IMR-90 (cell line): ENCODE measurements at regions not wholly inside any gene's neighbourhood (a gene's known extent, or its start where the extent isn't known, plus 50 kb on each side); places are given as distances from the start of the nearest gene placed in this dataset.

Experiments
- ATAC-seq: fragments of 200-7000 bp; cut with Tn5 transposase; 2 replicates; pipeline ENCODE4 v1.9.1; 2020; ENCODE audit warnings: low read depth, mild to moderate bottlenecking, moderate library complexity
- BruUV-seq: library from RNA; stranded (reverse); fragments of 400-500 nt; replicated peaks from 2 replicates; lab custom pipeline; 2021; lab: Mats Ljungman, UMichigan
- CTCF ChIA-PET: fragments of 300-600 bp; formaldehyde crosslinking; extraction: SDS; loops from one replicate; lab custom pipeline; 2021; ENCODE audit warnings: antibody characterized with exemption; lab: Yijun Ruan, JAX
- POLR2A ChIA-PET: fragments of 300-600 bp; sonication (Branson Sonifier 250); formaldehyde crosslinking; loops from one replicate; lab custom pipeline; 2022; ENCODE audit warnings: antibody characterized with exemption; ENCODE audit not compliant: unreplicated experiment; lab: Charles Lee
- DNase-seq: peaks from one replicate; pipeline ENCODE4 v3.0.0; 2013
- H2AFZ ChIP-seq: replicated peaks from 2 replicates; pipeline ENCODE3; 2013; ENCODE audit warnings: low read length, mild to moderate bottlenecking; ENCODE audit not compliant: poor library complexity
- H2AK5ac ChIP-seq: 2 replicates; pipeline ENCODE4 v1.6.1; 2013; ENCODE audit warnings: low read depth, low read length, inconsistent platforms
- H2AK9ac ChIP-seq: replicated peaks from 2 replicates; pipeline ENCODE3; 2013; ENCODE audit warnings: mild to moderate bottlenecking, low read depth, low read length, moderate library complexity; ENCODE audit not compliant: poor library complexity
- H2BK120ac ChIP-seq: 2 replicates; pipeline ENCODE4 v1.6.1; 2013; ENCODE audit warnings: low read depth, low read length, inconsistent platforms
- H2BK15ac ChIP-seq: 3 replicates; pipeline ENCODE4 v1.6.1; 2013; ENCODE audit warnings: low read depth, low read length, inconsistent platforms
- H2BK20ac ChIP-seq: 2 replicates; pipeline ENCODE4 v1.6.1; 2013; ENCODE audit warnings: low read depth, mild to moderate bottlenecking, inconsistent platforms, low read length, moderate library complexity
- H2BK5ac ChIP-seq: 2 replicates; pipeline ENCODE4 v1.6.1; 2013; ENCODE audit warnings: mild to moderate bottlenecking, low read depth, low read length, inconsistent platforms; ENCODE audit not compliant: poor library complexity, severe bottlenecking
- H3K14ac ChIP-seq: replicated peaks from 2 replicates; pipeline ENCODE4 v1.6.1; 2013; ENCODE audit warnings: low read depth, low read length, inconsistent platforms
- H3K18ac ChIP-seq: 2 replicates; pipeline ENCODE4 v1.6.1; 2013; ENCODE audit warnings: low read depth, low read length, control low read depth
- H3K23ac ChIP-seq: 2 replicates; pipeline ENCODE4 v1.6.1; 2013; ENCODE audit warnings: low read depth, low read length, inconsistent platforms
- H3K27ac ChIP-seq: 2 replicates; pipeline ENCODE4 v1.5.1; 2013; ENCODE audit warnings: mild to moderate bottlenecking, control low read depth, low read length; ENCODE audit not compliant: insufficient read depth
- H3K27me3 ChIP-seq: 2 replicates; pipeline ENCODE4 v1.6.1; 2013; ENCODE audit warnings: low read length; ENCODE audit not compliant: control insufficient read depth, insufficient read depth
- H3K36me3 ChIP-seq: 2 replicates; pipeline ENCODE4 v1.6.1; 2013; ENCODE audit warnings: low read length, mixed read lengths; ENCODE audit not compliant: control insufficient read depth, insufficient read depth
- H3K4ac ChIP-seq: 2 replicates; pipeline ENCODE4 v1.6.1; 2013; ENCODE audit warnings: low read depth, low read length, inconsistent platforms
- H3K4me1 ChIP-seq: 2 replicates; pipeline ENCODE4 v1.6.1; 2013; ENCODE audit warnings: low read length, mixed read lengths; ENCODE audit not compliant: control insufficient read depth, insufficient read depth
- H3K4me2 ChIP-seq: 2 replicates; pipeline ENCODE4 v1.6.1; 2013; ENCODE audit warnings: low read depth, mild to moderate bottlenecking, control low read depth, low read length, moderate library complexity
- H3K4me3 ChIP-seq: 2 replicates; pipeline ENCODE4 v1.5.1; 2013; ENCODE audit warnings: low read depth, mild to moderate bottlenecking, control low read depth, low read length, moderate library complexity; ENCODE audit not compliant: insufficient read depth
- H3K56ac ChIP-seq: 2 replicates; pipeline ENCODE4 v1.6.1; 2013; ENCODE audit warnings: low read length, inconsistent platforms; ENCODE audit not compliant: insufficient read depth; ENCODE audit errors: extremely low read depth
- H3K79me1 ChIP-seq, 2 experiments: 2 replicates each; pipeline ENCODE4 v1.6.1; 2013; ENCODE audit warnings: low read length in 2 of 2, inconsistent platforms in 1 of 2, low read depth in 1 of 2
- H3K9ac ChIP-seq: 2 replicates; pipeline ENCODE4 v1.6.1; 2013; ENCODE audit warnings: low read depth, low read length, control low read depth
- H3K9me1 ChIP-seq: 2 replicates; pipeline ENCODE4 v1.6.1; 2013; ENCODE audit warnings: low read length, inconsistent platforms; ENCODE audit not compliant: insufficient read depth
- H3K9me3 ChIP-seq: 2 replicates; pipeline ENCODE4 v1.6.1; 2013; ENCODE audit warnings: low read length; ENCODE audit not compliant: control insufficient read depth, insufficient read depth
- H4K20me1 ChIP-seq: 2 replicates; pipeline ENCODE4 v1.6.1; 2013; ENCODE audit warnings: low read length, inconsistent platforms; ENCODE audit not compliant: insufficient read depth
- H4K5ac ChIP-seq: 2 replicates; pipeline ENCODE4 v1.6.1; 2013; ENCODE audit warnings: mild to moderate bottlenecking, low read depth, low read length, control low read depth
- H4K8ac ChIP-seq, 2 experiments: 2 replicates each; pipeline ENCODE4 v1.6.1; 2013; ENCODE audit warnings: low read depth in 2 of 2, low read length in 2 of 2, control low read depth in 1 of 2, inconsistent platforms in 1 of 2
- H4K91ac ChIP-seq: 2 replicates; pipeline ENCODE4 v1.6.1; 2013; ENCODE audit warnings: low read depth, low read length, inconsistent platforms; ENCODE audit not compliant: insufficient read depth
- BHLHE40 ChIP-seq: fragments of 150-350 bp; IDR thresholded peaks from 2 replicates; pipeline ENCODE4 v1.6.1; 2016; ENCODE audit warnings: mild to moderate bottlenecking, low read depth, low read length
- CEBPB ChIP-seq: IDR thresholded peaks from 2 replicates; pipeline ENCODE4 v1.6.1; 2012; ENCODE audit warnings: low read depth, low read length, improper control_type of control experiment
- FOS ChIP-seq: fragments of 150-350 bp; IDR thresholded peaks from 2 replicates; pipeline ENCODE4 v1.6.1; 2016; ENCODE audit warnings: low read depth, low read length
- MAFK ChIP-seq: IDR thresholded peaks from 2 replicates; pipeline ENCODE4 v1.6.1; 2012; ENCODE audit warnings: low read depth, low read length, improper control_type of control experiment
- NFE2L2 ChIP-seq: fragments of 150-350 bp; IDR thresholded peaks from 2 replicates; pipeline ENCODE4 v1.6.1; 2016; ENCODE audit warnings: low read depth, mild to moderate bottlenecking, low read length
- RCOR1 ChIP-seq: IDR thresholded peaks from 2 replicates; pipeline ENCODE4 v1.6.1; 2012; ENCODE audit warnings: mild to moderate bottlenecking, low read length, improper control_type of control experiment; ENCODE audit not compliant: insufficient replicate concordance
- RFX5 ChIP-seq: IDR thresholded peaks from 2 replicates; pipeline ENCODE4 v1.8.0; 2012; ENCODE audit warnings: low read depth, mild to moderate bottlenecking, low read length, moderate library complexity
- WGBS, 2 experiments: methylation state at CpG; one replicate each; pipeline versions ENCODE4 v1.1.5 to v1.1.7; 2013; ENCODE audit warnings: missing lambda C conversion rate in 2 of 2; ENCODE audit not compliant: insufficient read length in 1 of 2; ENCODE audit errors: extremely low coverage in 2 of 2; 5-methylcytosine and 5-hydroxymethylcytosine counted together
- dilution Hi-C: fragments of 300-500 bp; cut with HindIII; formaldehyde crosslinking; loops from one replicate; pipeline ENCODE4 v1.14.3; 2018; ENCODE audit warnings: low sequenced_read_pairs; ENCODE audit not compliant: unreplicated experiment
- in situ Hi-C: fragments of 300-500 bp; cut with MboI; formaldehyde crosslinking; loops from 3 replicates; pipeline ENCODE4 v1.14.3; 2019; ENCODE audit warnings: low sequenced_read_pairs, inconsistent platforms, mixed read lengths
- intact Hi-C: fragments of 100-400 bp; cut with micrococcal nuclease; formaldehyde crosslinking; loops from 2 replicates; pipeline ENCODE4 v1.10.0; 2022
- TF ChIP-seq, protein P1 (sequence below): conservative IDR thresholded peaks from 2 replicates; pipeline ENCODE4 v1.5.1; 2012; ENCODE audit warnings: mild to moderate bottlenecking, low read depth, low read length, improper control_type of control experiment
- TF ChIP-seq, protein P2 (sequence below): fragments of 150-350 bp; IDR thresholded peaks from 2 replicates; pipeline ENCODE4 v1.6.1; 2016; ENCODE audit warnings: low read depth, mild to moderate bottlenecking, low read length, moderate library complexity, borderline replicate concordance

DNA sequence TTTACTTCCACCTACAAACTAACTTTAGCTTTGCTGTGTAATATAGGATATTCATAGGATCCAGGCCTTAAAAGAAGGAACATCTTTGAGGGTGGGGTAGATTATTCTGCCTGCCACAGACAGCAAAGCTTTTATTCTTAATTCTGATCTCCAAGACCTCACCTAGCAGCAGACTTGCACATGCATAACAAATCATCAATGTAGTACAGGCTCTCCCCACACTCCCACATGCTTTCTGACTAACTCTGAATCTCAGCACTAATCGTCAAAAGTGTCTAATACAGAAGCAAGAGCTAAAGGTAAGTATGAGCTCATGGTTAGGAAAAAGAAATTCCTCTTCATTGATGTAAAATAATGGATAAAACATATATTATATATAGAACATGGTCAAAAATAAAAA lies 1468.5 kb upstream of the B3GALT2 start:
- no peak overlapping the region for H3K56ac ChIP-seq
- no peaks in the 10 kb centered on the region for H4K20me1 ChIP-seq
- TF ChIP-seq, protein P1, sequence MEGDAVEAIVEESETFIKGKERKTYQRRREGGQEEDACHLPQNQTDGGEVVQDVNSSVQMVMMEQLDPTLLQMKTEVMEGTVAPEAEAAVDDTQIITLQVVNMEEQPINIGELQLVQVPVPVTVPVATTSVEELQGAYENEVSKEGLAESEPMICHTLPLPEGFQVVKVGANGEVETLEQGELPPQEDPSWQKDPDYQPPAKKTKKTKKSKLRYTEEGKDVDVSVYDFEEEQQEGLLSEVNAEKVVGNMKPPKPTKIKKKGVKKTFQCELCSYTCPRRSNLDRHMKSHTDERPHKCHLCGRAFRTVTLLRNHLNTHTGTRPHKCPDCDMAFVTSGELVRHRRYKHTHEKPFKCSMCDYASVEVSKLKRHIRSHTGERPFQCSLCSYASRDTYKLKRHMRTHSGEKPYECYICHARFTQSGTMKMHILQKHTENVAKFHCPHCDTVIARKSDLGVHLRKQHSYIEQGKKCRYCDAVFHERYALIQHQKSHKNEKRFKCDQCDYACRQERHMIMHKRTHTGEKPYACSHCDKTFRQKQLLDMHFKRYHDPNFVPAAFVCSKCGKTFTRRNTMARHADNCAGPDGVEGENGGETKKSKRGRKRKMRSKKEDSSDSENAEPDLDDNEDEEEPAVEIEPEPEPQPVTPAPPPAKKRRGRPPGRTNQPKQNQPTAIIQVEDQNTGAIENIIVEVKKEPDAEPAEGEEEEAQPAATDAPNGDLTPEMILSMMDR, result no peak
- TF ChIP-seq FOS, result no peak
- TF ChIP-seq CEBPB, result no peak
- TF ChIP-seq, protein P2, sequence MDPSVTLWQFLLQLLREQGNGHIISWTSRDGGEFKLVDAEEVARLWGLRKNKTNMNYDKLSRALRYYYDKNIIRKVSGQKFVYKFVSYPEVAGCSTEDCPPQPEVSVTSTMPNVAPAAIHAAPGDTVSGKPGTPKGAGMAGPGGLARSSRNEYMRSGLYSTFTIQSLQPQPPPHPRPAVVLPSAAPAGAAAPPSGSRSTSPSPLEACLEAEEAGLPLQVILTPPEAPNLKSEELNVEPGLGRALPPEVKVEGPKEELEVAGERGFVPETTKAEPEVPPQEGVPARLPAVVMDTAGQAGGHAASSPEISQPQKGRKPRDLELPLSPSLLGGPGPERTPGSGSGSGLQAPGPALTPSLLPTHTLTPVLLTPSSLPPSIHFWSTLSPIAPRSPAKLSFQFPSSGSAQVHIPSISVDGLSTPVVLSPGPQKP, result no peak
- no peak for TF ChIP-seq RFX5
- TF ChIP-seq NFE2L2, result no peak
- no peak for TF ChIP-seq RCOR1
- TF ChIP-seq BHLHE40, result no peak
- no peak for TF ChIP-seq MAFK
- no peaks in the 10 kb centered on the region for H3K9me1 ChIP-seq
- CTCF ChIA-PET, result interaction anchor here (0.8 kb wide), 1 partner anchor 134 kb away, joined by 3 read pairs; no protein-coding TSS in a partner anchor
- H4K5ac ChIP-seq, result no peak overlapping the region
- H3K4me3 ChIP-seq, result no peak overlapping the region
- no peak overlapping the region for H3K4ac ChIP-seq
- H3K4me1 ChIP-seq, result no peaks in the 10 kb centered on the region
- in situ Hi-C loops, result no loop called here
- no peak overlapping the region for H2BK5ac ChIP-seq
- no peak overlapping the region for H4K91ac ChIP-seq
- H2AFZ ChIP-seq, result no peak overlapping the region
- no peak for DNase-seq
- no TSS peak for BruUV-seq
- ATAC-seq, result no peak
- H2AK5ac ChIP-seq, result no peak overlapping the region
- H3K18ac ChIP-seq, result no peak overlapping the region
- no peak overlapping the region for H3K27ac ChIP-seq
- H3K14ac ChIP-seq, result no peak overlapping the region
- no peak overlapping the region for H4K8ac ChIP-seq
- POLR2A ChIA-PET, result interaction anchor here (0.6 kb wide), 1 partner anchor 1177 kb away, joined by 4 read pairs; no protein-coding TSS in a partner anchor
- no peaks in the 10 kb centered on the region for H3K79me1 ChIP-seq
- H3K27me3 ChIP-seq, result no peaks in the 10 kb centered on the region
- dilution Hi-C loops, result no loop called here
- intact Hi-C loops, result loop anchor here (2.0 kb wide), 1 partner anchor 14 kb away; no protein-coding TSS in a partner anchor
- no CpG with 5 or more reads among the region's 1 CpG for WGBS, 2 experiments
- H2AK9ac ChIP-seq, result no peak overlapping the region
- no peak overlapping the region for H3K23ac ChIP-seq
- H3K9me3 ChIP-seq, result no peaks in the 10 kb centered on the region
- H3K9ac ChIP-seq, result no peak overlapping the region
- no peak overlapping the region for H3K4me2 ChIP-seq
- H2BK15ac ChIP-seq, result no peak overlapping the region
- no peak overlapping the region for H2BK20ac ChIP-seq
- H3K36me3 ChIP-seq, result no peaks in the 10 kb centered on the region
- no peak overlapping the region for H2BK120ac ChIP-seq
